ENCODE measurements at regions not wholly inside any gene's neighbourhood (a gene's known extent, or its start where the extent isn't known, plus 50 kb on each side); places are given as distances from the start of the nearest gene placed in this dataset.

DNA sequence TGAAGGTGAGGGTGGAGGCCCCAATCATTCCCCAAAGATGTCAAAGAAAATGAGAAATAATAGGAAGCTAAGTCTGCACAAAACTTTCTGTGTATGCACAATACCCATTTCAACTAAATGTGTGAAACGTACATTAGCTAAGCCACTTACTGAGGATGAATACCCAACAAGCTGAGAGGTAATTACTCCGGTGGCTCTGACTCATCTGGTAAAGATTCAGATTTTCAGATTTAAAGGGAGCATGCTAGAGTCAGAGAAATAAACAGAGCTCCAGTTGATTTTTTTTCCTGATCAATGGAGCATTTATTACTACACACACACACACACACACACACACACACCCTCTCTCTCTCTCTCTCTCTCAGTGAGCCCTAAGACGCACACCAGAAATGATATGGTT lies 194.8 kb upstream of the ARGLU1 start:
- TF ChIP-seq TCF7 (CRISPR knock-in tag; IDR thresholded peaks at IDR 0.05; ENCODE audit: low read depth), result no peak
- TF ChIP-seq, protein P1, sequence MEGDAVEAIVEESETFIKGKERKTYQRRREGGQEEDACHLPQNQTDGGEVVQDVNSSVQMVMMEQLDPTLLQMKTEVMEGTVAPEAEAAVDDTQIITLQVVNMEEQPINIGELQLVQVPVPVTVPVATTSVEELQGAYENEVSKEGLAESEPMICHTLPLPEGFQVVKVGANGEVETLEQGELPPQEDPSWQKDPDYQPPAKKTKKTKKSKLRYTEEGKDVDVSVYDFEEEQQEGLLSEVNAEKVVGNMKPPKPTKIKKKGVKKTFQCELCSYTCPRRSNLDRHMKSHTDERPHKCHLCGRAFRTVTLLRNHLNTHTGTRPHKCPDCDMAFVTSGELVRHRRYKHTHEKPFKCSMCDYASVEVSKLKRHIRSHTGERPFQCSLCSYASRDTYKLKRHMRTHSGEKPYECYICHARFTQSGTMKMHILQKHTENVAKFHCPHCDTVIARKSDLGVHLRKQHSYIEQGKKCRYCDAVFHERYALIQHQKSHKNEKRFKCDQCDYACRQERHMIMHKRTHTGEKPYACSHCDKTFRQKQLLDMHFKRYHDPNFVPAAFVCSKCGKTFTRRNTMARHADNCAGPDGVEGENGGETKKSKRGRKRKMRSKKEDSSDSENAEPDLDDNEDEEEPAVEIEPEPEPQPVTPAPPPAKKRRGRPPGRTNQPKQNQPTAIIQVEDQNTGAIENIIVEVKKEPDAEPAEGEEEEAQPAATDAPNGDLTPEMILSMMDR (IDR thresholded peaks at IDR 0.05), result no peak
- TF ChIP-seq IRF2 (CRISPR knock-in tag; IDR thresholded peaks at IDR 0.05; ENCODE audit: borderline replicate concordance, low read depth), result no peak
- TF ChIP-seq ZNF416 (CRISPR knock-in tag; IDR thresholded peaks at IDR 0.05), result no peak
- TF ChIP-seq, protein P2, sequence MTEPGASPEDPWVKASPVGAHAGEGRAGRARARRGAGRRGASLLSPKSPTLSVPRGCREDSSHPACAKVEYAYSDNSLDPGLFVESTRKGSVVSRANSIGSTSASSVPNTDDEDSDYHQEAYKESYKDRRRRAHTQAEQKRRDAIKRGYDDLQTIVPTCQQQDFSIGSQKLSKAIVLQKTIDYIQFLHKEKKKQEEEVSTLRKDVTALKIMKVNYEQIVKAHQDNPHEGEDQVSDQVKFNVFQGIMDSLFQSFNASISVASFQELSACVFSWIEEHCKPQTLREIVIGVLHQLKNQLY (CRISPR knock-in tag; IDR thresholded peaks at IDR 0.05), result no peak
- TF ChIP-seq, protein P3, sequence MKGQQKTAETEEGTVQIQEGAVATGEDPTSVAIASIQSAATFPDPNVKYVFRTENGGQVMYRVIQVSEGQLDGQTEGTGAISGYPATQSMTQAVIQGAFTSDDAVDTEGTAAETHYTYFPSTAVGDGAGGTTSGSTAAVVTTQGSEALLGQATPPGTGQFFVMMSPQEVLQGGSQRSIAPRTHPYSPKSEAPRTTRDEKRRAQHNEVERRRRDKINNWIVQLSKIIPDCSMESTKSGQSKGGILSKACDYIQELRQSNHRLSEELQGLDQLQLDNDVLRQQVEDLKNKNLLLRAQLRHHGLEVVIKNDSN (CRISPR knock-in tag; IDR thresholded peaks at IDR 0.05), result no peak
- TF ChIP-seq ZBTB21 (CRISPR knock-in tag; IDR thresholded peaks at IDR 0.05; ENCODE audit: borderline replicate concordance), result no peak
- TF ChIP-seq, protein P4, sequence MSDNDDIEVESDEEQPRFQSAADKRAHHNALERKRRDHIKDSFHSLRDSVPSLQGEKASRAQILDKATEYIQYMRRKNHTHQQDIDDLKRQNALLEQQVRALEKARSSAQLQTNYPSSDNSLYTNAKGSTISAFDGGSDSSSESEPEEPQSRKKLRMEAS (CRISPR knock-in tag; IDR thresholded peaks at IDR 0.05), result no peak
- TF ChIP-seq, protein P5, sequence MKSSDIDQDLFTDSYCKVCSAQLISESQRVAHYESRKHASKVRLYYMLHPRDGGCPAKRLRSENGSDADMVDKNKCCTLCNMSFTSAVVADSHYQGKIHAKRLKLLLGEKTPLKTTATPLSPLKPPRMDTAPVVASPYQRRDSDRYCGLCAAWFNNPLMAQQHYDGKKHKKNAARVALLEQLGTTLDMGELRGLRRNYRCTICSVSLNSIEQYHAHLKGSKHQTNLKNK (CRISPR knock-in tag; IDR thresholded peaks at IDR 0.05), result no peak
- no peak for TF ChIP-seq ETV6 (CRISPR knock-in tag; IDR thresholded peaks at IDR 0.05)
- no peak for TF ChIP-seq NR3C1 (CRISPR knock-in tag; conservative IDR thresholded peaks at IDR 0.05; ENCODE audit: low read depth)
